ENCODE measurements at regions not wholly inside any gene's neighbourhood (a gene's known extent, or its start where the extent isn't known, plus 50 kb on each side); places are given as distances from the start of the nearest gene placed in this dataset.

DNA sequence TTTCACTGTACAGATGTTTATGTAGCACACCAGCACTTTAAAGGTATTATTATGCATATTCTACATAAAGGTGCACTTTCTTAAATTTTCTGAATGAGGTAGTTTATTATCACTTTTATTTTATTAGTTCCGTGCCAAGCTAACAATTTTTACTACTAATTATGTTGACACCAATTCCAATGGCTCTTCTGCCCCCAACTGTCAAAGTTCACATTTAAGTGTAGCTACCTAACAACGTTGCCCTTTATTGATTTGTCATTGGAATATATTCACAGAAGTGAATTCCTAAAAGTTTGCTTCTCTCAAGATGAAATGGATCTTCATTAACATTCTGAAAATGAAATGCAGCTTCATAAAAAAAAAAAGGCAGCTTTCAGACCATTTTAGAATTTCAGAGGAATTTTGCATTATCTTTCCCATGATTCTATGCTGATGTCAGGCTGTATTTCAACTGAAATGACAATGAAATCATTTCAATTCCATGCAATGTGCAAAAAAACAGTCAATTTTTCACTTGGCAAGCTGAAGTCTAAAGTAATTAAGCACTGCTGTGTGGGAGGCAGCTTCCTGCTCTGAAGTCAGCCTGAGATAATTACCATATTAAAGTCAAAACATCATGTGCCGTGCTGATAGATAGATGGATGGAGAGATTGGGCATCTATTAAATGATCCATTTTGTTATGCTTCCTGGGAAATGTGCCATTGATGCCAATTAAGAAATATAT is 229.2 kb downstream of the TTLL7 start:
- TF ChIP-seq POLR2A (IDR thresholded peaks at IDR 0.05; ENCODE audit: low read depth, low read length) (no peak), CTCF (conservative IDR thresholded peaks at IDR 0.05; ENCODE audit: low read depth, low read length) (no peak), MAZ (IDR thresholded peaks at IDR 0.05; ENCODE audit: borderline replicate concordance, low read depth, low read length) (no peak), CHD1 (IDR thresholded peaks at IDR 0.05; ENCODE audit: low read depth, low read length) (no peak), MXI1 (IDR thresholded peaks at IDR 0.05; ENCODE audit: borderline replicate concordance, low read depth, low read length) (no peak), RAD21 (IDR thresholded peaks at IDR 0.05; ENCODE audit: low read length) (no peak), CEBPB (IDR thresholded peaks at IDR 0.05; ENCODE audit: low read depth, low read length) (no peak), NFE2L2 (IDR thresholded peaks at IDR 0.05; ENCODE audit: low read depth, low read length) (no peak), RFX5 (IDR thresholded peaks at IDR 0.05; ENCODE audit: low read depth, low read length) (no peak), RCOR1 (IDR thresholded peaks at IDR 0.05; ENCODE audit: insufficient replicate concordance, low read length) (no peak)
- TF ChIP-seq, protein P1, sequence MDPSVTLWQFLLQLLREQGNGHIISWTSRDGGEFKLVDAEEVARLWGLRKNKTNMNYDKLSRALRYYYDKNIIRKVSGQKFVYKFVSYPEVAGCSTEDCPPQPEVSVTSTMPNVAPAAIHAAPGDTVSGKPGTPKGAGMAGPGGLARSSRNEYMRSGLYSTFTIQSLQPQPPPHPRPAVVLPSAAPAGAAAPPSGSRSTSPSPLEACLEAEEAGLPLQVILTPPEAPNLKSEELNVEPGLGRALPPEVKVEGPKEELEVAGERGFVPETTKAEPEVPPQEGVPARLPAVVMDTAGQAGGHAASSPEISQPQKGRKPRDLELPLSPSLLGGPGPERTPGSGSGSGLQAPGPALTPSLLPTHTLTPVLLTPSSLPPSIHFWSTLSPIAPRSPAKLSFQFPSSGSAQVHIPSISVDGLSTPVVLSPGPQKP (IDR thresholded peaks at IDR 0.05; ENCODE audit: borderline replicate concordance, low read depth, low read length): no peak
- TF ChIP-seq, protein P2, sequence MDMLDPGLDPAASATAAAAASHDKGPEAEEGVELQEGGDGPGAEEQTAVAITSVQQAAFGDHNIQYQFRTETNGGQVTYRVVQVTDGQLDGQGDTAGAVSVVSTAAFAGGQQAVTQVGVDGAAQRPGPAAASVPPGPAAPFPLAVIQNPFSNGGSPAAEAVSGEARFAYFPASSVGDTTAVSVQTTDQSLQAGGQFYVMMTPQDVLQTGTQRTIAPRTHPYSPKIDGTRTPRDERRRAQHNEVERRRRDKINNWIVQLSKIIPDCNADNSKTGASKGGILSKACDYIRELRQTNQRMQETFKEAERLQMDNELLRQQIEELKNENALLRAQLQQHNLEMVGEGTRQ (IDR thresholded peaks at IDR 0.05; ENCODE audit: low read depth, low read length): no peak
